GM21786 (cell line): ENCODE measurements at regions not wholly inside any gene's neighbourhood (a gene's known extent, or its start where the extent isn't known, plus 50 kb on each side); places are given as distances from the start of the nearest gene placed in this dataset.
"Not testable (repeated sequence)": the region's sequence is repeated elsewhere in the genome, so short reads cannot be mapped to it uniquely, and the experiment has no call there.

Source experiments
- ATAC-seq: cut with Tn5 transposase; IDR thresholded peaks from one replicate; pipeline ENCODE4 v1.9.1; 2021; ENCODE audit not compliant: unreplicated experiment

DNA sequence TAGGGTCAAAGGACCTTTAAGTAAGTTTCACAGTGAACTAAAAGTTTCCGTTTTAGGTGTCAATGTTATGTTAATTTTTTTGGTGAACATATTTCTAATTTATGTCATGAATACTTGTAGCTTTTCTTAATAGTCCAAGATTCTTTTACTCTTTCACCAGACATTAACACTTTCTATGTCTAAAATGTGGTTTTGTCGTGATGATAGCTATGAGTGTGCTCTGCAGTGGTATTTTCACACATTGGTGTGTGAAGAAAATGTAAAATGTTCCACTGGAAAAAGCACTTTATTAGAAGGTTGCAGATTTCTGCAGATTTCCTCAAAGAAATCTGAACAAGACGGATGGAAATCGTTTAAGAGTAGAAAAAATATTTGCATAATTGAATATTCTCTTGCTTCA lies 561.0 kb upstream of the ANKRD30A start:
- ATAC-seq = no peak

DNA sequence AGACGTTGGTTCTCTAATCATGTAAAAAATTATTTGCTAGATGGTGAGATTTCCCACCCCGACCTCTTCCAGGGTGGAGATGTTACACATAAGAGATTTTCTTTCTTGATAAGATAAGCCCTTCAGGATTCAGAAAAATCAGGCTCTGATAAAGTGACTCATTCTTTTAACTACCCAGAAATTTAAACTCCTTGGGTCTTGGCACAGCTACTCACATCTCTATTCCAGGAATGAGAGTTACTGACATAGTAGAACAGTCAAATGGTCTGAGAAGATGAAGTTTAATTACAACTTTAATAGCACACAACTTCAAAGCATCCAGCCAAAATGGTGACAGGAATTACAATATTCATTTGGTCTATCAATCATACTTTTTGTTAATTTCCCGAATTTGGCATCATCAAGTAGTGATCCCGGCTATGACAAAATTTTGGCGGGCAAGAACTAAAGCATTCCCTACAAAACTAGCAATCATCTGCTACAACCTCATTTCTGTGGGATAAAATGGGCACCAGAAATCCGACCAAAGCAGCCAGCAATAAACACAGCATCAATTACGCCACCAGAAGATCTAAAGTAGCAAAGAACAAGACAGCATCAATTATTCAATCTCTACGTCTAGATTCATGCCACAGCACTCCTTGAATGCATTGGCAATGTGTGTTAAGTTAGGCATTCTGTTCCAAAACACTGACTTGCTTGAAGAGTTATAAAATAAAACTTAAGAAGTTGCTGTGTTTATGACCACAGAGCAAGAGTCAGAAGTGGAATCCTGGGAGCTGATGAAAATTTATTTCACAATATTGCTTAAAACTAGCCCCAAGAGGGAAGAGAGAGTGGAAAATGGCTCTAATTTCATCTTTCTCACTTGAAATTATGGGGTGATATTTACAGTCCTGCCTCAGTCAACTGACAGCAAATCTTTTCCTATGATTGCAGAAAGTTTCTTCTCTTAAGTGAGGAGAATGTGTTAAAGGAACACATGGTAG lies 565.7 kb upstream of the ANKRD30A start:
- ATAC-seq = no peak

DNA sequence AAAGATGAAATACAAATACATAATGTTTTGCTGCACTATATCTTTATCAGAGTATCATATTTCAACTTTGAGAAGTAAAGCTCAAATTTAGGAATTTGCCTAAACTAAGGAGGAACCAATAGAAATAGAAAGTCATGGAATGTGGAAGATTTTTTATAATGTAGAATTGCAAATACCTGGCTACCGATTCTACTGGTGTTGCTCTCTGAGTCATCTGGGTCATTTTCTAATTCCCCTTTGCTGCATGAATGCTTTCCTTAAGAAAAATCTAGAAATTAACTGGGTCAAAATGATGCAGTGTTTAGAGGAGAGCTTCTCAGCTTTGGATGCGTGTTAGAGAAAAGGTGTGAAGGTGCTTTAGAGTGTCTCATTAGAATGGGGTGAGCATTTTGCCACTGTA lies 568.9 kb upstream of the ANKRD30A start:
- no peak for ATAC-seq

DNA sequence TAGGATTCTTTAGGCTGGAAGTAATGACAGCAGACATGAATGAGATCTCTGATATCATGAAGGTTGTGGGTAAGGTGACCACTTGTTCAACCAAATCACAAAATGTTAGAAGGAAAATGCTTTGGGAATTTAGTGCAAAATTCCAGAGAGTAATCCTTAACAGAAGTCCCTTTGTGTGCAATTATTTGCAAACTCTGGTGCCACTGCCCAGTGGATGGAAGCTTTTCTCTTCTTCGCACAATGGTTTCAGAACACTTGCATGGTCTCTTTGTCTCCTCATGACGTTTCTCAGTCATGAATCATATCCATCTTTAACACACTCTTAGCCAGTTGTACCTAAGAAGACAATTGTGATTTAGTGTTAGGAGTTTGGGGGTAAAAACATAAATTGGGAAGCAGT lies 570.4 kb upstream of the ANKRD30A start:
- no peak for ATAC-seq

DNA sequence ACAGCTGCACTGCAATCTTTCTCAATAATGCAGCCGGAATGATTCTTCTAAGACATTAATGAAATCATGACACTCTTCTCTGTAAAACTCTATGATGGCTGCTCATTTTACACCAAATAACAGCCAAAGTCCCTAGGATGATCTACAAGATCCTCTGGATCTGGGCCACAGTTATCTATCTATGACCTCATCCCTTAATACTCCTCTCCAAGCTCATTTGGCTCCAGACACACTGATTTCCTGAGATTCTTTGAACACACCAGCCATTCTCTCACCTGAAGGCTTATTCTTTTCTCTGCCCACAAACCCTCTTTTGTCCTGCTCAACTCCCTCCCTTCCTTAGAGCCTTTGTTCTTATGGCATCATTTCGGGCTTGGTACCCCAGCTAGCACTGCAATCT lies 577.4 kb upstream of the ANKRD30A start:
- ATAC-seq = no peak

DNA sequence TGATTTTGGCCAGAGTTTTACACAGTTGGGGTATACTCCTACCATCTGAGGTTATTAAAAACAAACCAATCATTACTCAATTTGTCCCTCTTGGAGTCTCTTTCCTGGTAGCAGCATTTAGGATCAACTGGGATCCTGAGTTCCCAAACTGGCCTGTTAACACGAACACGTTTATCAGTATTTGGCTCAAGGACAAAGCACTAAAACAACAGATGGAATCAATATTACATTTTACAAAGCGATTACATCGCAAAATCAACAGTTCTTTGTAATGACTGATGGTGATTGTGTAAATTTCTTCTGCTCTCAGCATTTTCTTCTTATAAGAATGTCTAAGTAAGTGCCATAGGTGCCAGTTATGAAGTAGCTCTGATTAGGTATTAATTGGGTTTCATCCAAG lies 582.9 kb upstream of the ANKRD30A start:
- ATAC-seq = no peak

DNA sequence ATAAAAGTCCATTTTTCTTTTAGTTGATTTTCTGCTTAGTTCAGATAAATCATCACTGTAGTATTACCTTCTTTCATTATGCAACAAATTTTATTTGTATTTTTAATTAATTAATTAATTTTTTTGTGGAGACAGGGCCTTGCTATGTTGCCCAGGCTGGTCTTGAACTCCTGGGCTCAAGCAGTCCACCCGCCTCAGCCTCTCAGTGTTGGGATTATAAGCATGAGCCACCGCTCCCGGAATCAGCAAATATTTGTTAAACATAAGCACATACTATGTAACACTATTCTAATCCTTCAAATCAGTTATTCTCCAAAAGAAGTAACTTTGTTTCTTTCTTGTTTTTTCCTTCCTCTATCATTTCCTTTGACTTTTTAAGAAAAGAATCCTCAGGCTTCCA lies 584.8 kb upstream of the ANKRD30A start:
- ATAC-seq = no peak

DNA sequence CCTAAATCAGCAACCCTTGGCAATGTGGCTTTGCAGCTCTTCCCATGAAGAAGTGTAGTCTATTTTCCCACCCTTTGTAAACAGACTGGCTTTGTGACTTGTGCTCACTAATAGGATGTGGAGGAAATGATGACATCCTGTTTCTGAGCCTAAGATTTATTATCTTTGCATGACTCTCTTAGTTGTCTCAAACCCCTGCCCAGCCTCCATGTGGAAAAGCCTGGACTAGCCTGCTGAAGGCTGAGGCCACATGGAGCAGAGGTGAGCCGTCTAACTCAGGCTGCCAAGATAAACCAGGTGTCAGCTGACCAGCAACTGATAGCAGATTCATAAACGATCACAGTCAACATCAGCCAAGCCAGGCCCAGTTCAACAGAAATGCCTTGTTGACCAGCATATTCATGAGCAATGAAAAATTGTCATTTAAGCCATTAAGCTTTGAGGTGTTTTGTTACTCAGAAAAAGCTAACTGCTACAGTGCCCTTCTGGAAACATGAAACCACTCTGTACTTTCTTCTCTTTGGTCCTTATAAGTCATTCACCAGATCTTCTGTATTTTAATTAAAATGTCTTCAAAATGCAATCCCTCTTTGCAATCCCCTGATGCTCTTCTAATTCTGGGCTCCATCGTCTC lies 586.3 kb upstream of the ANKRD30A start:
- ATAC-seq = no peak

DNA sequence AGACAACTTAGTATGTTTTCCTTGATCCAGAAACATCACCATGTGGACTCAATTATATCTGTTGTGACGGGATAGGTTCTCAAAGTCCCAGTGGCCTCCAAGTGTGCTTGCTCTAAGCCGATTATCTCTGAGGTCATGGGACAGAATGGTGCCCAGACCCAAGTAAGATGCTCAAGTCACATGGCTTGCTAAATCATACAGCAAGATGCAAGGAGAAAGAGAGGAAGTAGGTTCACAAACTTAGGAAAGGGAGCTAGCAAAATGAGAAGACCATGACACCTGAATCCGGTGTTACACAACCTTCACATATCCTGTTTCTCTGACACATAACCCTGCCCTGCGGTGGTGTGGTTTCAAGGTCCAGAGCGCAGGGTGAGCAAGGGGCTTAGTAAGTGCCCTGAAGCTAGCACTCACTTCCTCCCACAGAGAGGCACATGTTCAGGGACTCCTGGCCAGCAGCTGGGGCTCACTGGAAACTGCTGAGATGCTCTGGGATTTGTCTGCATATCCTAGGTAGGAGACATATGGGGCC lies 590.9 kb upstream of the ANKRD30A start:
- ATAC-seq = no peak

DNA sequence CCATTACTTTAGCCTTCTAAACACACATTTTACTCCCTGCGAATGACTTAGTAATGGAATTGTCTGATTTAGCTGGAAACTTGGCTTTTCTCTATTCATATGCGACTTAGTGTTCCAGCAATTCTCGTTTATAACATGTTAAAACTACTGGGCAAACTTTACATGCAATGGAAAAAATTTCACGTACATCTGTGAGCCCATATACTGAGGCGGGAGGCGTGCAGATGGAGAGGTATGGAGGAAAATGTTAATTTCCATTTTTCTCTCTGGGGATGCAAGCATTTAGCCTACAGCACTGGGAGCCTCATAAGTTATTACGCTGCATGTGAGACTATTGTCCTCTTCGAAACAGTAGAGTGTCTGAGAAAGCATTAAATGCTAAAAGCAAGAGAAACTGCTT lies 591.5 kb upstream of the ANKRD30A start:
- ATAC-seq = no peak

DNA sequence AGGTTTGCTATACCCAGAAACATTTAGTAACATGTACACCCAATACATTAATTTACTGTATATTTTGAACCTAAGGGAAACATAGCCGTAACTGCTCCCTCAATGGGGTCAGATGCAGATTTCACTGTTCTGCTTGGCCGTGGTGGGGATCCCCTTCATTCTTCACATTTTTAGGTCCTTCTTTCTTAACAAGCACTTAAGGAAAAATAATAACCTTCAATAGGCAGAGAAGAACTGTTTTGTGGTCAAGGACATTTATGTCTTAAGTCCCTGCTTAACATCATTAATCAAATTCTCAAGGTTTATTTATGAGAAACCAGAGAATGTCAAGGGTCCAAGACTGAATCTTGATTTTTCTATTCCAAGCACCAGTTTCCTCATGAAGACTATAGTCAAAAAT lies 592.1 kb upstream of the ANKRD30A start:
- no peak for ATAC-seq

DNA sequence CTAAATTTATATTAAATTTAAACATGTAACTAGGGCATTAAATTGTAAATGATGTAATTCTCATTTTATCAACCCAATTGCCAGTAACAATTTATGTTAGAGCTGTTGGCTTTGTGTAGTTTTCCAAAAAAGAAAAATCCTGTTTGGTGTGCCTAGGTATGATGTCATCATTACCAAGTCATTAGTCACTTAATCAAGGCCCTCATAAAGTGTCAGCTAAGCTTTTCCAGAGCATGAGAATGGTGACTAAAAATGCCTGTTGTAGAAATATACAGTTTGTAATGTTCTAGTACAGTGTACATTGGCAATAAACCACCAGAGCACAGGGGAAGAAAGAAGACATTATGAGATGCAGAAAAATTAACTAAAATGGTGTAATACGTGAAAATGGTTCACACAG lies 593.8 kb upstream of the ANKRD30A start:
- ATAC-seq = no peak

DNA sequence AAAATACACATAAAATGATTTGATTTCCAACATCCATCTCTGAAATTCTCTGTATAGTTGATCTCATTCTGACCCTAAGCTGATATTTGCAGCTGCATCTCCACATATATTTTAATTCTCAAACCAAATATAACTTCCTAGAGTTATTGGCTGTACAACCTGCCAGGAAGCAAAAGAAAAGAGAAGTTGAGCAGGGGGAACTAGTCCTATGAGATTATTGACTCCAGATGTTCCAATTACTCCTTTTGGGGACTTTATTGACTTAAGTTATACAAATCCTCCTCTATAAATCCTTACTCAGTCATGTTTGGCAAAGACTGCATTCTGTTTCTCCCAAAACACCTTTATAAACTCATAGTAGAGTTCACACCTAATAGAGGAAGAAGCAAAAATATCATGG lies 599.4 kb upstream of the ANKRD30A start:
- no peak for ATAC-seq

DNA sequence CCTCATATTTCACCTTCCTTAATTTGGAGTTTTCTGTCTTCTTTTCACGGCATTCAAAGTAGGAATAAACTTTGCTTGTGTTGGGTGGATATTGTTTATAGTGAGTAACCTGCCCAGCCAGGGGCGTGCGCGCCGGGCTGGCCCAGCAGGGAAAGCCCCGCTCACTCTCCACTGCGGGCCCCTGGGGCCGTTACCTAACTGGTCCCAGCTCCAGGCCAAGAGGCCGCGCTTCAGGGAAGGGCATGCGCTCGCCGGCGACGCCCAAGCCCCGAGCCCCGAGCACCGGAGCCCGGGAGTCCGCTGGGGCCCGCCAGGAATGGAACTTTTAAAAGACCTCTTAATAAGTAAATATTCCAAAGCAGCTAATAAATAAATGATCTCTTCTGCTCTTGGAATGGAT lies 601.3 kb upstream of the ANKRD30A start:
- not testable (repeated sequence) for ATAC-seq

DNA sequence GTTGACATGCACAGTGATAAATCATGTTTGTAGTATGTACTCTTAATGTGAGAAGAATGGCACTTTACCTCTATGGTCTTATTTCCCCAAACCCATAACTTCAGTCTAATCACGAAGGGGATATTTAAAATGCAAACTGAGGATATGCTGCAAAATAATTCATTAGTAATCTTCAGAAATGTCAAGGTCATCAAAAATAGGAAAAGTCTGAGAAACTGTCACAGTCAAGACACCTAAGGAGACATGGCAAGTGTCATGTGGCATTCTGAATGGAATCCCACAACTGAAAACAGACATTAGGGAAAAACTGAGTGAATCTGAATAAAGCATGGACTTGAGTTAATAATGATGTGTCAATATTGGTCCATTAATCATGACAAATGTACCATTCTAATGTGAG lies 605.5 kb upstream of the ANKRD30A start:
- ATAC-seq = no peak

DNA sequence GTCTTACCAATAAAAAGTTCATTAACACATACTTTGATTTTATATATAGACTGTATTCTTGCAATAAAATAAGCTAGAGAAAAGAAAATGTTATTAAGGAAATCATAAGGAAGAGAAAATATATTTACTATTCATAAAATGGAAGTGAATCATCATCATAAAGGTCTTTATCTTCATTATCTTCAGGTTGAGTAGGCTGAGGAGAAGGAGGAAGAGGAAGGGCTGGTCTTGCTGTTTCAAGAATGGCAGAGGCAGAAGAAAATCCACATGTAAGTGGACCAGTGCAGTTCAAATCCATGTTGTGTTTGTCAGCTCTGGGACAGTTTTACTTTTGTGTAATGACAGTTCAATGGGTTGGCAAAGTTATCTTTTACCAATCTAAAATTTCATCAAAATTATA lies 609.1 kb upstream of the ANKRD30A start:
- no peak for ATAC-seq

DNA sequence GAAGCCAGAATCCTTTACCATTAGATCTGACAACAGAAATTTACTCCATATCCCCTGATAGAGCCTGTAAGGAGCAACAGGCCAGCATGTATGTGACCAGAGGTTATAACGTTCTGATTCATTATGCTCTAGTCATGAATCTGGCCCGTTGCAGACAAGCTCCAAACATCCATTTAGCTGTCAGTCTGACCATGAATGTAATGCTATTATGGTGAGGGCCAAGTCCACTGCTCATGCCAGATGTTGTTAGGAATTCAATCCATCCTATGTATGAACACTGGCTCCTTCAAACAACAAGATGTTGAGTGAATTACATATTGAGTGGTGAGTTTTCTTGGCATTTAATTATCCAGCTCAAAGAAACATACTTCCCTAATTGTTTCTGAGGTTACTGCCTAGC lies 610.1 kb upstream of the ANKRD30A start:
- no peak for ATAC-seq

DNA sequence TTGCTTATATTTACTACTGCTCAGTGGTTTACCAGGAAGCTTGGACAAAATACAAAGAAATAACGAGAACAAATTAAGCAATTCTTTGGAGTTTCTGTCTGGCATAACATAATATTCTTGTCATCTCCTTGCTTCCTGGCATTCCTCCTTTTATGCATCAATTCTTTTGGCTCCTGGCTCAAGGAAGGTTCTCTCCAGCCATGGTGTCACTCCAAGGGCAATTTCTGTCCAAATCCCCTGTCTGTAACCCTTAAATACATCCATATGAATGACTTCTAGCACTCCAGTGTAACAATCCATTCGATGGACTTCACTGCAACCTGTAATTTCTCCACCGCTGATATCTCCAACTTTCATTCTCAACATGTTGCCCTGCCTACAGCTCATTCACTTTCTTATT lies 617.7 kb upstream of the ANKRD30A start:
- no peak for ATAC-seq

DNA sequence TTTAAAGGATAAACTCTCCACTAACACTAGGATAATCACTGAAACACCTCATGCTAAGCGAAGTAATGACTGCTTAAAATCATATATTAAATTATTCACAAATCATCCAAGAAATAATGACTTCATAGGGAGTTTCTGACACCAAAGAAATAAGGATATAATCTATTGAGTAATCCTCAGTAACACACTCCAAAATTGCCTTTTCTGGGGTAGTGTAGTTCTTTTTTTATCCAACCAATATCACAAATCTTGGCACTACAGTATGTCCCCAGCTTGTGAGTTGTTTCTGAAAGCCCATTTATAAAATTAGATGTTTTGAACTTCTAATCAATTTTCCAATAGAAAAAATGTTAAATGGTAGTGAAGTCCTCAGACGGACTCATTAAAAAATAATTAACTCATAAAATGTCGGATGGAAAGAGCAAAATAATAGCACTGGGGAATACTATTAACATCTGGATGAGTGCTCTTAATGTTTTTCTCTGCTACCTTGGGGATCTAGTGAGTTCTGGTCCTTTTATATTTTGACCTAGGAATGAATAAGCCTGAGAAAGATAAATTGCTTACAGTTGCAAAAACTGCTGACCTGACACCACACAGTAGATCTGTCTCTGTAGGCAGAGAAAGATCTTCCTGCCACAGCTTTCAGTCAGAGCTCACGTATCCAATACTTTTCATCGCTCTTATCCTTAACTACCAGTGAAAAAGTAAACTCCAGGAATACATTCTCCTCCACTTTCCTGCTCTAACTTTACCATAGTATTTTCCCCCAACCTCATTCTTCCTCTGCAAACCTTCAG lies 618.5 kb upstream of the ANKRD30A start:
- no peak for ATAC-seq

DNA sequence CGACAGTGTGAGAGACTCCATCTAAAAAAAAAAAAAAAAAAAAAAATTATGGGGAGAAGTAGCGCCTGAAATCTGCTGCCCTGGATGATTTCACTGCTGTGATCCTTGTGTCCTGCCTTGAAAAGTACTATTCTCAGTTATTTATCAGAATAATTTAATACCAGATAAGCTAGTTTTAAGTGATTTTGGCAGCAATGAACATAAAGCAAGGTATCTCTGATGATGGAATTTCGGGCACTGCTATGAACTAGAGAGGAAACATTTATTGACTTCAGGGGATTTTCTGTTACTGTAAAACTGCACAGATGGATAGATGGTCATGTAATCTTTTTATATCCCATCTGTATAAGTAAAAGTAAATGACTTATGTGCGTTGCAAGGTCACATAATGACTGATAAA lies 619.1 kb upstream of the ANKRD30A start:
- ATAC-seq = no peak

DNA sequence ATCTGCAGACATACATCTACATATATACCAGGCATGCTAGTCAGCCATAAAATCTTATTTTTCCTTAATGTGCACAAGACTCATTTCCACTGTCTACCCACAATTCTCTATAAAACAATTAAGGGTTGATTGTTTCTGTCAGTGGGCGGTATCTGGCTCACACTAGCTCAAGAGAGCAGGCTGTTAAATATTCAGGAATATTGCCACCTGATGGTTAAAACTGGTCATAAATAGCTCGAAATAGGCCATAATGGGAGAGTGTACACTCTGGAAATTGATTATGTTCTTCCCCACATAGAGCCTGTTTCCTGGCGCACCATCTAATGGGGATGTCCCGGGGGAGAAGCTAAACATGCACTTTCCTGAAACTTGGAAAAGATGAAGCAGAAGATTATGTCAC lies 620.6 kb upstream of the ANKRD30A start:
- no peak for ATAC-seq
